Endothelial cell of umbilical vein (primary cell): ENCODE measurements at regions not wholly inside any gene's neighbourhood (a gene's known extent, or its start where the extent isn't known, plus 50 kb on each side); places are given as distances from the start of the nearest gene placed in this dataset.

Experiments used
- BruUV-seq: library from RNA; stranded (reverse); fragments of 400-500 nt; replicated peaks from 2 replicates; lab custom pipeline; 2021; lab: Mats Ljungman, UMichigan
- CTCF ChIA-PET: fragments of 300-600, 350-600 bp; sonication (Branson Sonifier 250); formaldehyde crosslinking; loops from one replicate; lab custom pipeline; 2021; ENCODE audit warnings: antibody characterized with exemption, inconsistent platforms; lab: Charles Lee
- POLR2A ChIA-PET: fragments of 300-600, 350-600 bp; sonication (Branson Sonifier 250); formaldehyde crosslinking; loops from one replicate; lab custom pipeline; 2021; ENCODE audit warnings: antibody characterized with exemption, inconsistent platforms; lab: Charles Lee
- DNase-seq: peaks from one replicate; pipeline ENCODE4 v3.0.0-alpha.2; 2011; ENCODE audit warnings: low read depth, low spot score
- FAIRE-seq: peaks from 2 replicates; lab custom pipeline; 2011; peaks lifted over from hg19 to GRCh38; lab: Jason Lieb, UNC
- H2AFZ ChIP-seq: 2 replicates; pipeline ENCODE4 v1.6.0; 2012; ENCODE audit warnings: low read depth, low read length, control low read depth, inconsistent platforms
- H3K27ac ChIP-seq: 2 replicates; pipeline ENCODE4 v1.5.1; 2011; ENCODE audit warnings: low read depth, mild to moderate bottlenecking, control low read depth, low read length, moderate library complexity; ENCODE audit not compliant: insufficient read depth
- H3K27me3 ChIP-seq, 2 experiments: 2 replicates each; pipeline versions ENCODE4 v1.6.0 to v1.6.1; 2011; ENCODE audit warnings: low read length in 2 of 2, mixed read lengths in 1 of 2; ENCODE audit not compliant: control insufficient read depth in 2 of 2, insufficient read depth in 2 of 2
- H3K36me3 ChIP-seq, 2 experiments: 2 replicates in 1 of 2; 3 replicates in 1 of 2; pipeline ENCODE4 v1.5.1; 2011; ENCODE audit warnings: low read length in 2 of 2, mild to moderate bottlenecking in 1 of 2, moderate library complexity in 1 of 2; ENCODE audit not compliant: control insufficient read depth in 2 of 2, insufficient read depth in 2 of 2; ENCODE audit errors: extremely low read depth in 1 of 2
- H3K4me1 ChIP-seq: 3 replicates; pipeline ENCODE4 v1.5.1; 2011; ENCODE audit warnings: mild to moderate bottlenecking, low read length; ENCODE audit not compliant: control insufficient read depth, insufficient read depth; ENCODE audit errors: extremely low read depth
- H3K4me2 ChIP-seq: 2 replicates; pipeline ENCODE4 v1.6.1; 2011; ENCODE audit warnings: low read length, control low read depth, mixed read lengths; ENCODE audit not compliant: insufficient read depth
- H3K4me3 ChIP-seq, 3 experiments: fragments of 200-600 bp in 1 of 3; sonication (generic), shearing (Covaris generic) in 1 of 3; replicated peaks in 1 of 3; 2 replicates each; pipeline ENCODE4 v1.5.1; 2011 to 2016; ENCODE audit warnings: control low read depth in 3 of 3, low read length in 3 of 3, mild to moderate bottlenecking in 2 of 3, inconsistent platforms in 1 of 3, low read depth in 1 of 3, moderate library complexity in 1 of 3; ENCODE audit not compliant: insufficient read depth in 1 of 3
- H3K79me2 ChIP-seq: 2 replicates; pipeline ENCODE4 v1.6.0; 2012; ENCODE audit warnings: low read length, inconsistent platforms; ENCODE audit not compliant: control insufficient read depth, insufficient read depth
- H3K9ac ChIP-seq: replicated peaks from 2 replicates; pipeline ENCODE3; 2011; ENCODE audit warnings: low read length, control low read depth; ENCODE audit not compliant: insufficient read depth; ENCODE audit errors: extremely low read depth
- H3K9me1 ChIP-seq: replicated peaks from 3 replicates; pipeline ENCODE4 v1.6.0; 2011; ENCODE audit warnings: mild to moderate bottlenecking, low read length; ENCODE audit not compliant: control insufficient read depth, insufficient read depth; ENCODE audit errors: extremely low read depth
- H3K9me3 ChIP-seq: replicated peaks from 2 replicates; pipeline ENCODE4 v1.5.1; 2012; ENCODE audit warnings: low read length, inconsistent platforms; ENCODE audit not compliant: control insufficient read depth, insufficient read depth
- H4K20me1 ChIP-seq: replicated peaks from 2 replicates; pipeline ENCODE3; 2011; ENCODE audit warnings: mild to moderate bottlenecking, low read length; ENCODE audit not compliant: control insufficient read depth, insufficient read depth; ENCODE audit errors: extremely low read depth
- EZH2 ChIP-seq: IDR thresholded peaks from 2 replicates; pipeline ENCODE4 v1.6.1; 2012; ENCODE audit warnings: borderline replicate concordance, low read depth, mild to moderate bottlenecking, moderate library complexity, low read length, inconsistent platforms; ENCODE audit not compliant: severe bottlenecking
- FOS ChIP-seq: IDR thresholded peaks from 2 replicates; pipeline ENCODE4 v1.6.1; 2011; ENCODE audit warnings: mild to moderate bottlenecking, low read length, moderate library complexity, borderline replicate concordance; ENCODE audit not compliant: insufficient read depth
- GATA2 ChIP-seq: IDR thresholded peaks from 2 replicates; pipeline ENCODE4 v1.7.0; 2011; ENCODE audit warnings: low read depth, mild to moderate bottlenecking, moderate library complexity, mixed read lengths, low read length; ENCODE audit not compliant: insufficient read length, insufficient read depth
- JUN ChIP-seq: IDR thresholded peaks from 2 replicates; pipeline ENCODE4 v1.6.1; 2011; ENCODE audit warnings: borderline replicate concordance, low read depth; ENCODE audit not compliant: insufficient read length, insufficient read depth
- MYC ChIP-seq: IDR thresholded peaks from one replicate; pipeline ENCODE4 v1.6.1; 2011; ENCODE audit warnings: mild to moderate bottlenecking, low read depth, low read length
- POLR2A ChIP-seq: IDR thresholded peaks from 2 replicates; pipeline ENCODE4 v1.6.1; 2012; ENCODE audit warnings: low read depth, mild to moderate bottlenecking, control low read depth, low read length
- POLR2AphosphoS5 ChIP-seq: IDR thresholded peaks from 2 replicates; pipeline ENCODE4 v1.6.1; 2012; ENCODE audit warnings: low read depth, mild to moderate bottlenecking, control low read depth, low read length, moderate library complexity; ENCODE audit not compliant: insufficient read depth
- dilution Hi-C: fragments of 300-500 bp; cut with MboI; formaldehyde crosslinking; loops from one replicate; pipeline ENCODE4 v1.15.0; 2019; ENCODE audit warnings: low sequenced_read_pairs; ENCODE audit not compliant: extremely low pct_ligation_motif_present
- intact Hi-C: fragments of 100-400 bp; cut with micrococcal nuclease; formaldehyde crosslinking; loops from one replicate; pipeline ENCODE4 v1.10.0; 2022
- TF ChIP-seq, protein P1 (sequence below), 2 donors: IDR thresholded peaks; 1 replicate in 1 of 2; 2 replicates in 1 of 2; pipeline ENCODE4 v1.5.1; 2011; ENCODE audit warnings: low read length in 2 of 2, mild to moderate bottlenecking in 2 of 2, moderate library complexity in 2 of 2, control low read depth in 1 of 2, inconsistent platforms in 1 of 2, low read depth in 1 of 2; ENCODE audit not compliant: insufficient read depth in 1 of 2; ENCODE audit errors: extremely low read depth in 1 of 2
- TF ChIP-seq, protein P2 (sequence below): IDR thresholded peaks from 2 replicates; pipeline ENCODE4 v1.6.1; 2011; ENCODE audit not compliant: insufficient read depth, insufficient read length

DNA sequence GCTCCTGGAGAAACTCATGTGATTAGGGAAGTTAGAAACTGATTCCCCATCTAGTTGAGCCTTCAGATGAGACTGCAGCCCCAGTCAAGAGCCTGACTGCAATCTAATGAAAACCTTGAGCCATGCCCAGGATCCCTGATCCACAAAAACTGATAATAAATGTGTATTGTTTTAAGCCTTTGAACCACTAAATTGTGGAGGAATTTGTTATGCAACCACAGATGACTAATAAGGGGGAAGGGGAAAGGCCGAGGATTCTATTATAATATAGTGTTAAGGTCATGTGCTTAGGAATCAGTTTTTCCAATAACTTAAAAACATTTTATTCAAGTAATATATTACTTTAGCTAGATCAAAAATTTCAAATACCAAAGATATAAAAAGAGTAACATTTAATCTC lies 52.8 kb upstream of the USP25 start:
- Histone ChIP-seq H4K20me1 (no peaks in the 10 kb centered on the region), H3K27me3 (no peaks in the 10 kb centered on the region), H3K79me2 (no peaks in the 10 kb centered on the region), H3K4me3 (no peak overlapping the region), H3K36me3 (no peaks in the 10 kb centered on the region), H3K27ac (no peak overlapping the region), H3K4me1 (peaks cover 9% of the 10 kb centered on the region), H3K4me2 (no peak overlapping the region), H2AFZ (no peak overlapping the region), H3K9me3 (no peaks in the 10 kb centered on the region), H3K9me1 (no peaks in the 10 kb centered on the region), H3K9ac (no peak overlapping the region)
- ChIA-PET CTCF (no interaction called here), POLR2A (no interaction called here)
- BruUV-seq: no TSS peak
- intact Hi-C loops: no loop called here
- dilution Hi-C loops: no loop called here
- FAIRE-seq (no peak), DNase-seq (no peak)
- TF ChIP-seq POLR2AphosphoS5: no peak
- TF ChIP-seq, protein P1, sequence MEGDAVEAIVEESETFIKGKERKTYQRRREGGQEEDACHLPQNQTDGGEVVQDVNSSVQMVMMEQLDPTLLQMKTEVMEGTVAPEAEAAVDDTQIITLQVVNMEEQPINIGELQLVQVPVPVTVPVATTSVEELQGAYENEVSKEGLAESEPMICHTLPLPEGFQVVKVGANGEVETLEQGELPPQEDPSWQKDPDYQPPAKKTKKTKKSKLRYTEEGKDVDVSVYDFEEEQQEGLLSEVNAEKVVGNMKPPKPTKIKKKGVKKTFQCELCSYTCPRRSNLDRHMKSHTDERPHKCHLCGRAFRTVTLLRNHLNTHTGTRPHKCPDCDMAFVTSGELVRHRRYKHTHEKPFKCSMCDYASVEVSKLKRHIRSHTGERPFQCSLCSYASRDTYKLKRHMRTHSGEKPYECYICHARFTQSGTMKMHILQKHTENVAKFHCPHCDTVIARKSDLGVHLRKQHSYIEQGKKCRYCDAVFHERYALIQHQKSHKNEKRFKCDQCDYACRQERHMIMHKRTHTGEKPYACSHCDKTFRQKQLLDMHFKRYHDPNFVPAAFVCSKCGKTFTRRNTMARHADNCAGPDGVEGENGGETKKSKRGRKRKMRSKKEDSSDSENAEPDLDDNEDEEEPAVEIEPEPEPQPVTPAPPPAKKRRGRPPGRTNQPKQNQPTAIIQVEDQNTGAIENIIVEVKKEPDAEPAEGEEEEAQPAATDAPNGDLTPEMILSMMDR (IDR thresholded peaks at IDR 0.05; ENCODE audit: extremely low read depth in 1 of 2, insufficient read depth in 1 of 2, low read depth in 1 of 2, low read length in 2 of 2): no peak
- TF ChIP-seq MYC: no peak
- TF ChIP-seq, protein P2, sequence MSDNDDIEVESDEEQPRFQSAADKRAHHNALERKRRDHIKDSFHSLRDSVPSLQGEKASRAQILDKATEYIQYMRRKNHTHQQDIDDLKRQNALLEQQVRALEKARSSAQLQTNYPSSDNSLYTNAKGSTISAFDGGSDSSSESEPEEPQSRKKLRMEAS: no peak
- no peak for TF ChIP-seq JUN
- TF ChIP-seq EZH2: no peak

DNA sequence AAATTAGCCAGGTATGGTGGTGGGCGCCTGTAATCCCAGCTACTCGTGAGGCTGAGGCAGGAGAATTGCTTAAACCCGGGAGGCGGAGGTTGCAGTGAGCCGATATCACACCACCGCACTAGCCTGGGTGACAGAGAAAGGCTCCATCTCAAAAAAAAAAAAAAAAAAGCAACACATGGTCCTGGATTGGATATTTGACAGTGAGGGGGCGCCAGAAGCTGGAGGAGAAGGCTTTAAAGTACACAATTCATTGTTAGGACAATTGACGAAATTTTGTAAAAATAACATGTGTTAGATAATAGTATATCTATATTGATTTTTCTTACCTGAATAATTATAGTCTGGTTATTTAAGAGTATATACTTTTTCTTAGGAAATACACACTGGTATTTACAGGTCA lies 50.2 kb upstream of the USP25 start:
- Histone ChIP-seq H4K20me1 (no peaks in the 10 kb centered on the region), H3K36me3 (no peaks in the 10 kb centered on the region), H3K4me3 (no peak overlapping the region), H3K4me2 (no peak overlapping the region), H3K9ac (no peak overlapping the region), H3K79me2 (no peaks in the 10 kb centered on the region), H3K9me3 (no peaks in the 10 kb centered on the region), H3K27ac (no peak overlapping the region), H2AFZ (no peak overlapping the region), H3K9me1 (no peaks in the 10 kb centered on the region), H3K27me3 (no peaks in the 10 kb centered on the region), H3K4me1 (peaks cover 30% of the 10 kb centered on the region)
- DNase-seq (no peak), FAIRE-seq (no peak)
- intact Hi-C loops: loop anchor here (5.0 kb wide), 2 partner anchors 143 to 173 kb away; no protein-coding TSS in a partner anchor
- no TSS peak for BruUV-seq
- TF ChIP-seq POLR2AphosphoS5 (no peak), GATA2 (no peak), JUN (no peak), EZH2 (no peak), POLR2A (no peak), FOS (no peak)
- TF ChIP-seq, protein P2: no peak
- POLR2A ChIA-PET: no interaction called here
- CTCF ChIA-PET: interaction anchor here (0.6 kb wide), 2 partner anchors 155 to 216 kb away, joined by 3 read pairs; no protein-coding TSS in a partner anchor
- dilution Hi-C loops: no loop called here
